ENCODE measurements at regions not wholly inside any gene's neighbourhood (a gene's known extent, or its start where the extent isn't known, plus 50 kb on each side); places are given as distances from the start of the nearest gene placed in this dataset.
A peak's percentile ranks its signal among the peaks of the same experiment; 100 is the strongest.

DNA sequence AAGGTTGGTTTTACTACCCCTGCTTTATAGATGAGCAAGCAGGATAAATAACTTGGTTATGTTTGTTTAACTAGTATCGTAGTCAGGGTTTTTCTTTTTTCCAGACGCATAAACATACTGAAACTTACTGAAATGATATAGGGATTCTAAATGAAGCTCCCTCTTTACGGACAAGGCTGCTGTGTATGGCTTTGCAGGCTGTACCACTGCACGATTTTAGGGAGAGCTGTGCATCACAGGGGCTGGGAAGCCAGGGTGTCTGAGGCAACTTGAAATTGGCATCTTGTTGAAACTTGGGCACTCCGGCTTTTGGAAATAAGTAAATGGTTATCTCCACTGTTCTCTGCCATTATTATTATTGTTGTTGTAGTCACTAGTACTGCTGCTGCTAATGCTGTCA, 218.1 kb upstream of the CDH8 start:
- TF ChIP-seq, protein P1, sequence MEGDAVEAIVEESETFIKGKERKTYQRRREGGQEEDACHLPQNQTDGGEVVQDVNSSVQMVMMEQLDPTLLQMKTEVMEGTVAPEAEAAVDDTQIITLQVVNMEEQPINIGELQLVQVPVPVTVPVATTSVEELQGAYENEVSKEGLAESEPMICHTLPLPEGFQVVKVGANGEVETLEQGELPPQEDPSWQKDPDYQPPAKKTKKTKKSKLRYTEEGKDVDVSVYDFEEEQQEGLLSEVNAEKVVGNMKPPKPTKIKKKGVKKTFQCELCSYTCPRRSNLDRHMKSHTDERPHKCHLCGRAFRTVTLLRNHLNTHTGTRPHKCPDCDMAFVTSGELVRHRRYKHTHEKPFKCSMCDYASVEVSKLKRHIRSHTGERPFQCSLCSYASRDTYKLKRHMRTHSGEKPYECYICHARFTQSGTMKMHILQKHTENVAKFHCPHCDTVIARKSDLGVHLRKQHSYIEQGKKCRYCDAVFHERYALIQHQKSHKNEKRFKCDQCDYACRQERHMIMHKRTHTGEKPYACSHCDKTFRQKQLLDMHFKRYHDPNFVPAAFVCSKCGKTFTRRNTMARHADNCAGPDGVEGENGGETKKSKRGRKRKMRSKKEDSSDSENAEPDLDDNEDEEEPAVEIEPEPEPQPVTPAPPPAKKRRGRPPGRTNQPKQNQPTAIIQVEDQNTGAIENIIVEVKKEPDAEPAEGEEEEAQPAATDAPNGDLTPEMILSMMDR (IDR thresholded peaks at IDR 0.05; ENCODE audit: borderline replicate concordance, insufficient read depth, low read depth, low read length): no peak
- H3K4me3 ChIP-seq (ENCODE audit: low read depth, low read length): no peak overlapping the region

DNA sequence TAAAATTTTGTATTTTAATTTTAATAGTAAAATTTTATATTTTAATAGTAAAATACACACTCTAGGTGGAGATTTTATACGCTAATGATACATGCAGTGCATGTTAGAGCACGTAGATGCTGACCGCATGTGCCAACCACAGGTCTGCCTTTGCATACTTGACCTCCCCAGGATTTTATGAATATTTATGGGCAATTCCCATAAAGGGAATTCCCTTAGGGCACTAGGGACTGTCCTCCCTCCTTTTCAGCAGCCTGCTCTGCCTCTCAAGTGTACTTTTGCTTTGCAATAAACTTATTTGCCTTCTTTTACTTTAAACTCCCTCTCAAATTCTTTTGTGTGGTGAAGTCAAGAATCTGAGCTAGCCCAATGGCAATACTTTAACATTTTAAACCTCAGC, 217.7 kb upstream of the CDH8 start:
- TF ChIP-seq, protein P1 (IDR thresholded peaks at IDR 0.05; ENCODE audit: borderline replicate concordance, insufficient read depth, low read depth, low read length): no peak

DNA sequence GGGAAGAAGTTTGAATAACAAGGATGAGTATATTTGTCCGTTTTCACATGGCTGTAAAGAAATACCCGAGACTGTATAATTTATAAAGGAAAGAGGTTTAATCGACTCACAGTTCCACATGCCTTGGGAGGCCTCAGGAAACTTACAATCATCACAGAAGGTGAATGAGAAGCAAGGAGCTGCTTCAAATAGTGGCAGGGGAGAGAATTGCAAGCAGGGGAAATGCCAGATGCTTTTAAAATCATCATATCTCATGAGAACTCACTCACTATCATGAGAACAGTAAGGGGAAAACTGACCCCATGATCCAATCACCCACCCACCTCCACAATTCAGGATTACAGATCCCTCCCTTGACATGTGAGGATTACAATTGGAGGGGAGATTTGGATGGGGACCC, 212.8 kb upstream of the CDH8 start:
- TF ChIP-seq, protein P1 (IDR thresholded peaks at IDR 0.05; ENCODE audit: borderline replicate concordance, insufficient read depth, low read depth, low read length): no peak

More for the DNA sequence above, 217.7 kb upstream of the CDH8 start:
- no peak overlapping the region for H3K4me3 ChIP-seq (ENCODE audit: low read depth, low read length)

DNA sequence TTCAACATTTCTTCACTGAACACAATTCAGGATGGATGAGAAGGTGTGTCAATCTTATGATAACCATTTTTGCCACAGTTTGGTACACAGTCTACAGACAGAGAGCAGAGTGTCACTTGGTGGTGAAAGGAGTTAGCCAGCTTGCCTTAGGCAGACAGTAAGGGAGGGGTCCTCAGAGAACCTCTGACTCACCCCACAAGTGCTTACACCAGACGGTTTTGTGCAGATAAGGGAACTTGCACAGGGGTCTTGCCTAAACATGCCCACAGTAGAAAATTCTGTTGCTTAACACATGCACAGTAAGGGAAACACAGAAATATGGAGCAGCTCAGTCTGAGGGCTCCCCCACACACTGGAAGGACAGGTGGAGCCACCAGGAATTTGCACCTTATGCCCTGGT, 204.5 kb upstream of the CDH8 start:
- TF ChIP-seq, protein P1 (IDR thresholded peaks at IDR 0.05; ENCODE audit: borderline replicate concordance, insufficient read depth, low read depth, low read length): no peak
- H3K4me3 ChIP-seq (ENCODE audit: low read depth, low read length): no peak overlapping the region

More for the DNA sequence above, 212.8 kb upstream of the CDH8 start:
- no peak overlapping the region for H3K4me3 ChIP-seq (ENCODE audit: low read depth, low read length)

DNA sequence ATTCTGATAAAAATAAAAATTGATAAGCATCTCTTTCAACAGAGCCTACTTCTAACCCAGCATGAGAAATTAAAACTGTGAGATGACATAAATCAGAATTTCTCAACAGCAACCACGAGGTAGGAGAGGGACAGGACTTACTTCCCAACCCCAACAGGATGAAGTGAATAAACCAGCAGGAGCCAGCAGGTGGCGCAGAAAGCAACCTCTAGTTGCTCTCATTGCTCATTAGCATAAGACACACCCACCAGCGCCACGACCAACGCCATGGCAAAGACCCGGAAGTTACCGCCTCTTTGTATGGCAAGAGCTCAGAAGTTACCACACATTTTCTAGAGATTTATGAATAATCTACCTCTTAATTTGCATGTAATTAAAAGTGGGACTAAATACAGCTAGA, 189.4 kb upstream of the CDH8 start:
- TF ChIP-seq, protein P1 (IDR thresholded peaks at IDR 0.05; ENCODE audit: borderline replicate concordance, insufficient read depth, low read depth, low read length): peak; percentile 46; the same call in 1 of the 2 replicates
- no peak overlapping the region for H3K4me3 ChIP-seq (ENCODE audit: low read depth, low read length)

DNA sequence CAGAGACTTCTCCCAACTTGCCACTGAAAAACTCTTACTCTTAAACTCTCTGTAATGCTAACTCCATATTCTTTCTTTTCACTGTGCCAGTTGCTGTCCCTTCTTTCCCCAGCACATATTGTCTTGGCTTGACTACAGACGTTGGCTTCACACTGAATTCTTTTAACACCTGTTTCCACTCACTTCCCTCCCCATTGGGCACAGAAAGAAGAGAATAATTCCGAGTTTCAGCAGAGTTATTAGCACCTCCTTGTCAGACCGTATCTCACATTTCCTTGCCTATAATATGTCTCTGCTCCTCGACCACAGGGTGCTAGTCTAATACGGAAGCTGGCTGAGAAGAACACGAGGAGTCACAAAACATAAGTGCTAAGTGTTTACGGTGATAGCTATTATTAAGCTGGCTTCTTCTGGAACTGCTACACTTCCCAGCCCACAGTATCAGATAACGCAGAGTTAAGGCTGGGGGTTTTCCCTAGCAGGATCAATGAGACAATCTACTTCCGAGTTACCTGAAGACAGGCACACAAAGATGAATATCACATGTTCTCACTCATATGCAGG, 188.5 kb upstream of the CDH8 start:
- TF ChIP-seq, protein P1 (IDR thresholded peaks at IDR 0.05; ENCODE audit: borderline replicate concordance, insufficient read depth, low read depth, low read length): no peak
- H3K4me3 ChIP-seq (ENCODE audit: low read depth, low read length): no peak overlapping the region

DNA sequence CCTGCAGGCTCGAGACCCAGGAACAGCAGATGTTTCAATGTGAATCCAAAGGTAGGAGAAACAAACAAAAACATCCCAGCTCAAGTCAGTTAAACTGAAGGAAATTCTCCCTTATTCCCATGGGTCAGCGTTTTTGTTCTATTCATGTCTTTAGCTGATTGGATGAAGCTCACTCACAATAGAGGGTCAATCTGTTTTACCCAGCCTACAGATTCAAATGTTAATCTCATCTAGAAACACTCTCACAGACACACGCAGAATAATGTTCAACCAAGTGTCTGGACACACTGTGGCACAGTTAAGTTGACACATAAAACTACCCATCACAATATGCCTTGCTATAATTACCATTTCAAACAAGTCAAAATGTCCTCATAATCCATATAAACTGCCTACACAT, 180.6 kb upstream of the CDH8 start:
- TF ChIP-seq, protein P1 (IDR thresholded peaks at IDR 0.05; ENCODE audit: borderline replicate concordance, insufficient read depth, low read depth, low read length): no peak
- H3K4me3 ChIP-seq (ENCODE audit: low read depth, low read length): no peak overlapping the region

All from GM12875 (cell line).